HG03575 (cell line): ENCODE measurements at regions not wholly inside any gene's neighbourhood (a gene's known extent, or its start where the extent isn't known, plus 50 kb on each side); places are given as distances from the start of the nearest gene placed in this dataset.

Experiments
- ATAC-seq: cut with Tn5 transposase; IDR thresholded peaks from one replicate; pipeline ENCODE4 v1.9.1; 2021; ENCODE audit not compliant: unreplicated experiment, insufficient number of reproducible peaks, low FRiP score; ENCODE audit errors: extremely low read depth

GRCh38 chr11:45455536-45455935 lies 169.4 kb upstream of the SYT13 start:
- no peak for ATAC-seq

DNA sequence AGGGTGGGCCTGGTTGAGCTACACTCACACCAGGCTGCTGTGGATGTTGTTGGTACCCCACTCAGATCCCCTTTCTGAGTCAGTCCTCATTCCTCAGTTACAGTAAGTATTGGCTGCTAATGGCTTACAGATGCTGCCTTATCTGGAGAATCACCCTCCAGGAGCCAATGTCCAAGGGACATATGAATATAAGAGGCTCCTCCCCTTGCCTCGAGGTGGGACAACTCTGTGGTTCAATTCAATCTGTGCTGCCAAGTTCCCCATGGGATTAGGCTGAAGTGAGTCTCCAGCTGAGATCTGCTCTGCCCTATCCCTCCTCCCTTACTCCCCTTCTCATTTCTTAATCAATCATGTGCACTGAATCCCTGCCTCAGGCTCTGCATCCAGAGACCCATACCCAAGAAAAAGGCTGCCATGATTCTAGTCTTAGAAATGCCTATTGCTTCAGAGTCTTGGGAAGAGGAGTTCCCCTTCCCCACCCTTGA lies 168.8 kb upstream of the SYT13 start:
- ATAC-seq = no peak

DNA sequence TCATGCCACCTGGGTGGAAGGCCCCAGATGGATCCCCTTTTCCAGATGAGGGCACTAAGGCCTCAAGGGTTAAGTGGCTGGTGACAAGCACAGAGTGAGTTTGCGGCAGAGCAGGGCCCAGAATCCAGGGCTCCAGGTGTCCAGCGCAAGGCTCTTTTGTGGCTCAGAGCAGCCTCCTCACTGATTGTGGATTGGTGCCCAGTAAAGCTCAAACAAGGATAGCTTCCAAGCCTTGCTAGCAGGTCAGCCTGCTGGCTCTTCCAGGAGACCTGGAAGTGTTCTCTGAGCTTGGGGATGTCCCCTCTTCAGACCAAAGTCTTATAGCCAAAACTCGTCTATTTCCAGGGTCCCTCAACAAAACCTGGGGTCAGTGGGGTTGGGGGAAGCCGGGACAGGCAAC lies 167.6 kb upstream of the SYT13 start:
- ATAC-seq = no peak

DNA sequence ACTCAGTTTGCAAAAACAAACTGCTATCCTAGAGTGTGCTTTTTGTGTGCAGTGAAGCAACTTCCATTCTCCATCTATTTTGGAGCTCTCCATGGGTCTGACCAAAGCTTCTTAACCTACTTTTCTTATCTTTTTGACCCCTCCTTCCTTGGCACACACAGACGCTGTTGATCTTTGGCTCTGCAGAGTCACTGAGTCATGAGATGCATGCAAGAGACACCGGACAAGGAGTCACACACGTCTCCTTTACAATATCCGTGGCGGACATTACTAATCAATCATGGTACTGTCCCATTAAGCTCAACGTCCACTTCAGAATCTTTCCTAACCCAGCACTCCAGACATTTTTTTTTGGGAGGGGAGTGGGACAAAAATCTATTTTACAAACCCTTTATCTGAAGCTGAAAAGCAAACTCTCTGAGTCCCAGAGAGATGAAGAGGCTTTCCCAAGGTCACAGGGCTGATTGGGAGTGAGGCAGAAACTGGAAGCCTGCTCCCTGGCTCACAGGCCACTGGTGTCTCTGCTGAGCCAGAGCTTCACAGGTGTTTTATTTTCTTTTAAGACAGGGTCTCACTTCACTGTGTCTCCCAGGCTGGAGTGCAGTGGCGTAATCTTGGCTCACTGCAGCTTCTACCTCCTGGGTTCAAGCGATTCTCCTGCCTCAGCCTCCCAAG lies 165.8 kb upstream of the SYT13 start:
- ATAC-seq = no peak

DNA sequence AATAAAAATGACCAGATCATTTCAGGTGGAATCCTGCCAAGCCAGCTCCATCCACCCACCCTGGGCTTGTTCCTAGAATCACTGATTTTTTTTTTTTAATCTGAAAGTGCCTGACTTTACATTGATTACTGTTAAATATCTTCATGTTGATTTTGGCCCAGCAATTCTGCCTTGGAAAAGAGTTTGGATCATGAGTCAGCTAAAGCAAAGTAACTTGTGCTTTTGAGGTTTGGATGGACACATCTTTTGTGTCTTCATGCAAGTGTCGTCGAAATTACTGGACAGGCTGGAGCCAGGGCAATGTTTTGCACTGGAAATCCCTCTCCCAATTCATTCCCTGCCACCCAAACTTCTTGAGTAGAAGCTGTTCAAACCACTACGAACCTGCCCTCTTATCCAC lies 164.0 kb upstream of the SYT13 start:
- ATAC-seq = no peak

DNA sequence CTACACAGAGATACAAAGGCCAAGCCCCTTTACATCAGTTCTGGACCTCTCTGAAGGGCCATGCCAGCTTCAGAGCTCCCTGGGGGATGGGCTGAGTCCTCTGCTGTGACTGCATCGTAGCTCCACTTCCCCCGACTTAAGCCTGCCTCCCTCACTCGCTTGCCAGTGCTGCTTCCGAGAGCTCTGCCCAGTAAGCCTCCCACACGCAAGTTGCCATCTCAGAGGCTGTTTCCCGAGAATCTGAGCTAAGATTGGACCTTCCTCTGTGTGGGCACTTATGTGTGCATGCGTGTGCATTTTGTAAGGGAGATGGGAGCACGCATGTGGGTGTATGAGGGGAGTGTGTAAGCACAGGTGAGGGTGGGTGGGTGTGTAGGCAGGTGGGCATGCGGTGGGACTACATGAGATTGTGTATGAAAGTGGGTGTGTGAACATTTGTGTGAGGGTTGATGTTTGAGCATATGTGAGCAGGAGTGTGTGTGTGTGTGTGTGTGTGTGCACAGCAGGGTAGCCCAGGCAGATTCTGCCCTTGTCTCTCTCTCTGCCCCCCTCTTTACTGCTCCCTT lies 163.0 kb upstream of the SYT13 start:
- ATAC-seq = no peak

DNA sequence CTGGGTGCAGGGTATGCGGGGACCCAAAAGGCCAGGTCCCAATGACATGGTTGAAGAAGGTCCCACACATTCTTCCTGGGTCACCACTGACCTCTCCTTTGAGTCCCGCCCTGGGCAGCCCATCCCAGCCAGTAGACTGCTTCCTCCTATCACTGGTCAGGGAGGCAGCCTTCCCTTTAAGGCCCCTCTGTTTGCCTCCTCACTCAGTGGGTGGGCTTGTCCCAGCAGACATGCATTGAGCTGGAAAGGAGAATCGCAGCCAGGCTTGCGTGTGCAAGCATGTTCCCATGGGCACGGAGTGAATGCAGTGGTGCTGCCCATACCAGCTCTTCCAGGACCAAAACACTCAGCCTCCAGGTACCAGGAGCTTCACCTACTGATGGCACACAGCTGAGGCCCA lies 162.4 kb upstream of the SYT13 start:
- ATAC-seq = no peak

GRCh38 chr11:45446998-45447397 lies 160.9 kb upstream of the SYT13 start:
- no peak for ATAC-seq

GRCh38 chr11:45446434-45446833 lies 160.3 kb upstream of the SYT13 start:
- no peak for ATAC-seq

- ATAC-seq = no peak
These were observed 158.7 kb upstream of the SYT13 start for GRCh38 chr11:45444796-45445195.

DNA sequence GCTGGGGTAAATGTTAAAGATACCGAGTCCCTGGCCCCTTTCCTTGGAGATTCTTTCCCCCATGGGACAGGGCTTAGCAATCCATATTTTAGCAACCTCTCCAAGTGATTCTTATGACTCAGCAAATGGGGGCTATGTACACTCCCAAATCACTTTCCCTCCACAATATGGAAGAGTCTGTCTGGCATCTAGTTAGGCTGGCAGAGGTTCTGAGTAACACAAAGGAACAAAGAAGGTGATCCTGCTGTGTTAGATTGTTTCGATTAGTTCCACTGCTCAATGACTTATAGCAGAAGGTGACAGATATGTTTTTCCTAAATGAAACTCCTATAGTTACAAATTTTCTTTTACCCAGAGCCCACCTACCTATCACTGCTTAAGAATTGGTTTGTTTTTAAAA lies 154.0 kb upstream of the SYT13 start:
- ATAC-seq = no peak

GRCh38 chr11:45436966-45437365 lies 150.8 kb upstream of the SYT13 start:
- no peak for ATAC-seq

GRCh38 chr11:45436118-45436517 lies 150.0 kb upstream of the SYT13 start:
- ATAC-seq = no peak

- no peak for ATAC-seq
These were observed 149.6 kb upstream of the SYT13 start for GRCh38 chr11:45435706-45436105.

GRCh38 chr11:45432910-45433309 lies 146.8 kb upstream of the SYT13 start:
- no peak for ATAC-seq

DNA sequence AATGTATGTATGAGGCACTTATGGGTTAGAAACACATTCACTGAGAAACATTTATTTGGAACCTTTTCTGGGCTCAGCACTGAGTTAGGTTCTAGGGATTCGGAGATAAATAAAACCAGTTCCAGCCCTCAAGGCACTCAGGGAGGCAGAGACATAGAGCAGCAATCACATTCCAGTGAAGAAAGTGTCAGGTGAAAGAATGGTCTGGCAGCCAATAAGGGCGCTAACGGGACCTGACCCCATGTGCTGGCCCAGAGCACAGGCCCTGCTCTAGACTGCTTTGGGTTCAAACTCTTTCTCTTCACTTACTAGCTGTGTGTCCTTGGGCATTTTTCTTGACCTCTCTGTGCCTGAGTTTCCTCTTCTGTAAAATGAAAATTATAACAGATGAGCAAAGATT lies 146.0 kb upstream of the SYT13 start:
- ATAC-seq = no peak

DNA sequence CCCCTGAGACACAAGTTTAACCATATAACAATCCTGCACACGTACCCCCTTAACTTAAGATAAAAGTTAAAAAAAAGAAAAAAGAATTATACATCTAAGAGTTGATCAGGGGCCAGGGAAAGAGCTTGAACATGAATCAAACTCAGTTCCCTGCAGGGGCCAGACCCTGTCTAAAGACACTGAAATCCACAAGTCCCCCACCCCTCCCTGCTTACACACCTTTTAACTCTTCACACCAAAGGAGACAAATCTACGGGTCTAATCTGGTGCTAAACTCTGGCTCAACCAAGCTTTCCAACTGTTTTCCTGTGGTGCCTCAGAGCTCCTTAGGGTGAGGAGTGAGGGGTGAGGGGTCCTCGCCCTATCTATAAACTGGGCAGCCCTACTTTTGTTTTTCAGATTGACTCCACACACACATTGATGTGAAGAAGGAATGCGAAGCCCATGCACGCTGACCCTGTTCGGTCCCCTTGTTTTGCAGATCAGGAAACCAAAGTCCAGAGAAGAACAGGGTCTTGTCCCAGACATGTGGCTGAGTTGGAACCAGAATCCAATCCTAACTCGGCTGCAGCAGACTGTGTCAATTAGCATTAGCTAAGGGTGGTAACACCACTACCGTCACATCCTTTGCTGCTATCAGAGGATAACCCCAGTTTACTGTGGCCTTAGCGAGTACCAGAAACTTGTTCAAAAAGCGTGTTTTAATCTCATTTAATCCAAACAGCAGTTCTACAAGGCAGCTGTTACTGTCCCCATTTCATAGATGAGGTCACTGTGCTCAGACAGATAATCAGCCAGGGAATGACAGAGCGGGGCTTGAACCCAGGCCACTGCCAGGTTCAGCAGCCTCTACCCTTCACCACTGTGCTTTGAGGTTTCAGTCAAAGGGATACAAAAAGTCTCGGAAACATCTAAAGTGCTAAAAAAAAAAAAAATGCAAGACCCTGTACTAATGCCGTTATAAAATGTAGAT lies 145.2 kb upstream of the SYT13 start:
- no peak for ATAC-seq

- no peak for ATAC-seq
These were observed 144.2 kb upstream of the SYT13 start for GRCh38 chr11:45430361-45430760.

- ATAC-seq = no peak
These were observed 143.6 kb upstream of the SYT13 start for GRCh38 chr11:45429719-45430118.
